SKM-1 treated with dmso at 0.1 percent for 144 hours (cell line): ENCODE measurements at regions not wholly inside any gene's neighbourhood (a gene's known extent, or its start where the extent isn't known, plus 50 kb on each side); places are given as distances from the start of the nearest gene placed in this dataset.
A peak's percentile ranks its signal among the peaks of the same experiment; 100 is the strongest.
"Not testable (repeated sequence)": the region's sequence is repeated elsewhere in the genome, so short reads cannot be mapped to it uniquely, and the experiment has no call there.

Experiments
- DNase-seq: peaks from one replicate; lab custom pipeline; 2025; ENCODE audit not compliant: unreplicated experiment; lab: John Stamatoyannopoulos, UW

DNA sequence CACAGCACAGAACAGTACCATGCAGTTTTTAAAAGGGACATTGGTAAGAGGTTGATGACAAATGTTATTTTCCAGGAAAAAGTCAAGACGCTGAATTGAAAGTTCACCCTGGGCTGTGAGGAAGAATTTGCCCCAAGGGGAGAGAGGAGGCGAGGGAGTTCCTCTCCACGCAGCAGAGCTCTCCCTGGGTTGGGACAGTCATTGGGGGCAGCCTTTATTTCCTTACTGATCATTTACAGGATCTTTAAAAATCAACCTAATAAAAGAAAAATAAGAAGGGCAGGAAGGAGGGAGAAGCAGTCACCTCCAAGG lies 49.9 kb upstream of the WNT7B start:
- DNase-seq: no peak

DNA sequence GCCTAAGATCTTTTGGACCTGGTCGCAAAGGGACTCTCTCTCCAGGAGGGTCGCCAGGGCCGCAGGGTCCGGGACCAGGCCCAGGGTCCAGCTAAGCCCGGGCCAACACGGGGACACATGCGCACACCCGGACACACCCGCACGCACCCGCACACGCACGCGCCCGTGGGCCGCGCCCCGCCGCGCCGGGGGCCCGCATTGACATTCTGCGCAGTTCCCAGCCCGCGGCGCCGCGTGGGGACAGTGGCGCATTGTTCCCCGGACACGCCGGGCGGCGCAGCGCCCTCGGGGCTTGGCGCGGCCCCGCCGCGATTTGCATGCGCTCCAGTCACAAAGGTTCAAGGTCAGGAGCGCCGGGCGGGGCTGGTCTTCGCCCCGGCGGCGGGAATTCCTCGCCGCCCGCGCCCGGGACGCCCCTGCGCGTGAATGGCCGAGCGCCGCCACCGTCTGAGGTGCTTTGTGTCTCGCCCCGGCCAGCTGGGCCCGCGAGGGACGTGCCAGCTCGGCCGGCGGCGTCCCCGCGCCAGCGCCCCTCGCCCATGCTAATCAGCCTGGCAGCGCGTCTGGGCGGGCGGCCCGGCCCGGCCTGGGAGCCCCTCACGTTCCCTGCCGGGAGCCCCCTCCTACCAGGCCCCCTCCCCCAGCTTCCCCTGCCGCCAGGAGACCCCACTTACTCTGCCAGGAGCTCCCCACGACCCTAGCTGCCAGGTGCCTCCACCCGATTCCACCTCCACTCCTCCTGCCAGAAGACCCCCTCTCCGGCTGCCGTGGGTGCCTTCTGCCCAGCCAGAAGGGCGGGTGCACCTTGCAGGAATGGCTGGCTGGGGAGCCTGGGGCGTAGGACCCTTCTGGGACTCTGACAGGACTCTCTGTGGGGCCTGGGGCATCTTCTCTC lies 50.5 kb upstream of the WNT7B start:
- DNase-seq: no peak

DNA sequence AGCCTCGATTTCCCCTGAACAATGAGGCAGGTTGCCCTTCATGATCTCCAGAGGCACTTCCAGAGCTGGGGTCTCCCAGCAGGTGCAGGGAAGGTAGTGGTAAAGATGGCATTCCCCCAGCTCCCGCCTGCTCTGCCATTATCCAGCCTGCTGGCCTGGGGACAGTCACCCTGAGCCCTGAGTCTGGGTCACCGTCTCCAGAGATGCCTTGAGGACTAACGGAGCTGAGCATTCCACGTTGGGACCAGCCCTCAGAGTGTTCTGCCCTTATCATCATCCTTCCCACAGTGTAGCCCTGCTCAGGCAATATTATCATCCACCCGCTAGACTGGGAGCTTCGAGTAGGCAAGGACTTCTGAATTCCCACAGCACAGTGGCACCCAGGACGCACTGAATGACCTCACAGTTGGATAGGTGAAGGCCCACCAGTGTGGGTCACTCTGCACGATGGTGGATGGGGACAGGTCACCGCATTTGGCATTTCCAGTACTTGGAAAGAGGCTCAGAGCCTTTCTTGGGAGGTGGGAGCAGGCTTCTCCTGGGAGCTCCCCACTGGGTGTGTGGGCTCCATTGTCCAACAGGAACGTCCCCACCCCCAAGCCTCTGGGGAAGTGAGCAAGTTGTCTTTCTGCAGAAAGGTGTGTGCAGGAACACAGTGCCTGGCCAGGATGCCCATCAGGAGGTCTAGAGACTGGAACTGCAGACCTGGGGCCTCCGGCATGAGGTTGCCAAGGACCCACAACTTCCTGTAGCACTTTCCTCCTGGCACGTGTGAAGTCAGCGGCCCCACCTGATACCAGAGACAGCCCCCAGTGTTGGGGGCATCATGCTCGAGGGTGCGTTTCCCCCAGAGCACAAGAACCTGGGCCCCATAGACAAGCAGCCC lies 51.4 kb upstream of the WNT7B start:
- no peak for DNase-seq

GRCh38 chr22:46029036-46029435 lies 52.1 kb upstream of the WNT7B start:
- no peak for DNase-seq

GRCh38 chr22:46029574-46030200 lies 52.7 kb upstream of the WNT7B start:
- DNase-seq: no peak

DNA sequence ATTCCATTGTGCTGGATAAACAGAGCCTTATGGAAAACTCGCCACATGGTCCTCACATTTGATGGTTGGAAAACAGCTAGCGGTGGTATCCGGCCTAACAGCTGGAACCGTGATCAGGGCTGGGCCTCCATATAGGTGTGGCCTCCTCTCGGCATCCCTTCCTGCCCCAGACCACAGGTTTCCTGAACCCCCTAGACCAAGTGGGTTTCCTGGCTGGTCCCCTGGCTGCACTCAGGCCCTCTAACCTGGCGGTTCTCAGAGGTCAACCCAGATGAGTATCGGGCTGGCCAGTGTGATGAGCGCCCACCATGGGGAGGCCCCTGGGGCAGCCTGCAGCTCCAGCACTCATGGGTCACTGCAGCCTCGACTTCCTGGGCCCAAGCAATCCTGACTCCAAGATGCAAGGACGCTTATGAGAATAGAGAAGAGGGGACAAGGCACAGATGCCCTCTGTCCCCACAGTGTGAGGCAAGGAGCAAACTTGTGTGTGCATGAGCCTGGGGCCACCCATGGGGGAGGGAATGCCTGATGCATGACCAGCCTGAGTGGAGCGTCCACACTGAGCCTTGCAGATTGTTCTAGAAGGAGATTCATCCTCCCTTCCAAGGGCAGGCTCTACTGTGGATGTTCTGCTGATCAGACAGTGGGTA lies 53.4 kb upstream of the WNT7B start:
- no peak for DNase-seq

DNA sequence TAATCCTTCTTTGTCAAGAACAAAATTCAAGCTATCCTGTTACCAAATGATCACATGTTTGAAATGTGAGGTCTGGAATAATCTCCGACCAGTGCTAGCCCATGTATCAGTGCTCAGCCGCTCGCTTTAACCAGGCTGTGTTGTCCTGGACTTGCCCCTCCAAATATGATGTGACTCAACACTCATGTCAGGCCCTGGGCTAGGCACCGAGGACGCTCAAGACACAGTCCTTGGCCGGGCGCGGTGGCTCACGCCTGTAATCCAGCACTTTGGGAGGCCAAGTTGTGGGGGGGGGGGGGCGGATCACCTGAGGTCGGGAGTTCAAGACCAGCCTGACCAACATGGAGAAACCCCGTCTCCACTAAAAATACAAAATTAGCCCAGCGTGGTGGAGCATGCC lies 54.1 kb upstream of the WNT7B start:
- DNase-seq: no peak

GRCh38 chr22:46031557-46031956 lies 54.6 kb upstream of the WNT7B start:
- no peak for DNase-seq

DNA sequence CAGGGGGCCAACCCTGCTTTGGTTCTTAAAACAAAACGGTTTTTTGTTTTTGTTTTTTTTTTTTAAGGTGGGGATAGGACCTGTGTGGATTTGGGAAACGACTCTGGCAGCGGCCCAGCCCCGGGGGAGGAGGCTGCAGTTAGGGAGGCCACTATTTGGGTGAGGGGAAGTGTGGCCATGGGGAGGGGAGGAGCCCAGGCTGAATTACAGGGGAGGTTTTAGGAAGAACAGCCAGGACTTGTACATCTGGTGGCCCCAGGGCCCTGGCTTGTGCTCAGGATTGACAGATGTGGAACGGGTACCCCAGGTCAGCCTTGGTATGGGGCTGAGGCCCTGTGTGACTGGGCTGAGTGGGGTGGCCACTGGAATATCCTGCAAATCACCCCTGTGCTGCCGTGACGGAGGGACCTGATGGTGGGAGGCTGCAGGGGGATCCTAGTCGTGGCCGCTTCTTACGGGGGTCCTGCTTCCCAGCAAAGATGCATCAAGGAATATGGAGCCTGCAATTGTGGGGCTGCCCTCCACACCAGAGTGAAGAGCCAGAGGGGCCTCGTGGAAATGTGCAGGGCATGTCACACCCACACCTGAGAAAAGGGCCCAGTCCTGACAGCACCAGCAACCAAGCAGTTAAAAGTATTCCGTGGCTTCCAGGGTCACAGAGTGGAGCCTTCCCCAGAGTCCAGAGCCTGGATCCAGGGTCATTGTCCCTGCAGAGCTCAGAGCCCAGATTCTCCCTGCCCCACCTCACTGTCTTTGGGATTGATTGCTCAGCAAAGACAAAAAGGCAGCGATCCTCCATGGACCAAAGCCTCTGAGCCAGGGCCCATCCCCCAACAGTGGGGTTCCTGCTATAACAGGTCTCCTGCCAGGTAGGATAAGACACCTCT lies 55.2 kb upstream of the WNT7B start:
- DNase-seq: peak; percentile 12

DNA sequence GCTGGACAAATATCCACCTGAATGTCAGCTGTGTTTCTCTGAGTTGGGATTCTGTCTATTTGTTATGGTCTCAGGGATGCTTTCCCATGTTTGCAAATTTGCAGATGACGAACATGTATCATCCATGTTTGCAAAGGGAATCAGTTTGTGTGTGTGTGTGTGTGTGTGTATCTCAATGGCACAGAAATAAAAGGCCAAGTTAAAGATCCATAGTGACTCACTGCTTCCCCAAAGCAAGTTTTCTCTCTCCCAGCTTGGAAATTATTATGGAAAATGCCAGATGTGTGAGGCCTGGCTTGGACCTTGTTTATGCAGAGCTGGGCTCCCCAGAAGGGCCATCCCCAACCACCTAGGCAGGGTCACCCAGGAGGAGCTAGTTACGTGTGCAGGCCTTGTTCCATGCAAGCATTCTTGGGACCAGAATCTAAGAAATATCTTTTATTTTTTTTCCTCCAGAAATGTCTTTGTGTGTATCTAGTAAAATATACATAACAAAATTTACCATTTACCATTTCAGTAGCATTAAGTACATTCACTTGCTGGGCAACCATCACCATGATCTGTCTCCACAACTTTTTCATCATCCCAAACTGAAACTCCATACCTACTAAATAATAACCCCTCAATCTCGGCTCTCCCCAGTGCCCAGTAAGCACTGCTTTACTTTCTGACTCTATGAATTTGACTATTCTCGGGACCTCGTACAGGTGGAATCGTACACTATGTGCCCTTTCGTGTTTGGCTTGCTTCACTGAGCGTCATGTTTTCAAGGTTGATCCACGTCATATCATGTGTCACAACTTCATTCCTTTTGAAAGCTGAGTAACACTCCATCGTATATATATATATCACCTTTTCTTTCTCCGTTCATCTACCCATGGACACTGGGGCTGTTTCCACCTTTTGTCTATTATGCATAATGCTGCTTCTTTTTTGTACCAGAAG lies 56.6 kb upstream of the WNT7B start:
- DNase-seq: no peak

- not testable (repeated sequence) for DNase-seq
These were observed 57.5 kb upstream of the WNT7B start for GRCh38 chr22:46034480-46034879.

DNA sequence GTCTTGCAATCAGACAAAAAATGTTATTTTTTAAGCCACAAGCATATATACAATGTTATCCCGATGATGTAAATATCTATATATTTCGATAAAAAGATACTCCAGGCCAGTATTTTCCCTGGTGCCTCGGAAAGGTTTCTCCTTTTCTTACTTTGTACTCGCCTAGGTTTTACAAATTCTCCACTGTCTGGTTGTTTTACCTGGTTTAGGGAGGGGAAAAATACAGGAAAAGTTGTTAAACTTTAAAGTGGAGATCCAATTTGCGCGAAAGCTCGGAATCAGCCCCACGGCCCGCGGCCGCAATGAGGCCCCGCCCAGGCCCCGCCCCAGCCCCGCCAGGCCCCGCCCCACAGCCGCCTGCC lies 58.4 kb upstream of the WNT7B start:
- no peak for DNase-seq

GRCh38 chr22:46035742-46036557 lies 59.0 kb upstream of the WNT7B start:
- peak; percentile 92 for DNase-seq

- no peak for DNase-seq
These were observed 59.8 kb upstream of the WNT7B start for GRCh38 chr22:46036558-46037408.

- DNase-seq: no peak
These were observed 61.2 kb upstream of the WNT7B start for GRCh38 chr22:46038174-46038487.

DNA sequence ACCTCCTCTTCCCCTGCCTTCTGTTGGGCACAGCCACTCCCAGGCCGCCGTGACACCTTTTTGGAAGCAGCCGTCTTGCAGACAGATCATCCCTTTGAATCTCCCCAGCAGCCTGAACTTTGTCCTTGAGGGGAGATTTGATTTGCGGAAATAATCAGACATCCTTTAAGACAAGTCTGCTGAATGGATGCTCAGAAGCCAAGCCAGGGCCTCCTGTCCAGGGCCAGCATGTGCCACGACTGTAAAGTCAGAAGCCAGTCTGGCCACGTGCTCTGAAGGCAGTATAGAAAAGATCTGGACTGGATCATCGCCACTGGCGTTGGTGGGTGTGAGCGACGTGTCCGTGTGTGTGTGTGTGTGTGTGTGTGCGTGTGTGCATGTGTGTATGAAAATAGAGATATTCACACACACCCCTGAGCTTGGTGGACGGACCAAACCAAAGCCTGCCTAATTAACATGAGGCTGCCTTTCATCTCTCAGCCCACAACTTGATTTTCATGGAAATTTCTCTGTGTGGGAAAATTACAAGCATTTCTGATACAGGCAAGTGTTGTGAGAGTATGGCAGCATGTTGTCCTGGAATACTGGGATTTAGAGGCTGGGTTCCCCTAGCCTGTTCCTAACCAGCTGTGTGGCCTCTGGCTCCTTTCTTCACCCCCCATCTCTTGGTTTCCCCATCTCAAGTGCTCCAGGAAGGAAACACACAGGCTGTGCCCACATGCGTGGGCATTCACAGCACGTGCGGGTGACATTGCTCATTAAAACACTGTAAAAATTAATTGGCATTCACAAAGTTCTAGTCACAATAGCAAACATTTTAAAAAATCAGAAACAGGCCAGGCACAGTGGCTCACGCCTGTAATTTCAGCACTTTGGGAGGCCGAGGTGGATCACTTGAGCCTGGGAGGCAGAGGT lies 61.8 kb upstream of the WNT7B start:
- DNase-seq: no peak

DNA sequence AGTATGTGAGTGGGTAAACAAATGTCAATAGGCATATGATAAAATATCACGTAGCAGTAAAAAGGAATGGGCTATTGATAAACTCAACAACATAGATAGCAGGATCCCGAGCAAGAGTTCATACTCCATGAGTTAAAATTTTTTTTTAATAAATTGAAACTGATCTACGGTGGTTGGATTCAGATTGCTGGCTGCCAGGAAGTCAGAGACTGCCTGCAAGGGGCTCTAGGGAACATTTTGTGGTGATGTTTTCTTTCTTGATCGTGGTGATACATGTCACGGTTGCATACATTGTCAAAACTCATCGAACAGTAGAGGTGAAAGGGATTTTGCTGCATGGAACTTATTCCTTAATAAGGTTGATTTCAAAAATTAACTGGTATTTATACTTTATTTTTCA lies 62.6 kb upstream of the WNT7B start:
- no peak for DNase-seq
